ENCODE measurements at regions not wholly inside any gene's neighbourhood (a gene's known extent, or its start where the extent isn't known, plus 50 kb on each side); places are given as distances from the start of the nearest gene placed in this dataset.
A peak's percentile ranks its signal among the peaks of the same experiment; 100 is the strongest.

- Histone ChIP-seq H3K4me1 (ENCODE audit: control insufficient read depth in 1 of 2, insufficient read depth in 2 of 2, low read length in 2 of 2) (no peaks in the 10 kb centered on the region), H2AFZ (ENCODE audit: insufficient read depth, low read depth, low read length, poor library complexity, severe bottlenecking) (no peak overlapping the region), H3K4me2 (replicated peaks; ENCODE audit: extremely low read depth, low read length, poor library complexity, severe bottlenecking) (no peak overlapping the region), H3K9ac (ENCODE audit: insufficient read depth, low read length, poor library complexity, severe bottlenecking) (no peak overlapping the region), H3K36me3 (replicated peaks in 1 of 2; ENCODE audit: control insufficient read depth in 1 of 2, insufficient read depth in 2 of 2, low read length in 2 of 2) (no peaks in the 10 kb centered on the region), H3K4me3 (replicated peaks in 1 of 3; ENCODE audit: low read depth in 2 of 3, low read length in 3 of 3) (no peak overlapping the region), H3K27me3 (ENCODE audit: control insufficient read depth in 2 of 2, insufficient read depth in 2 of 2, low read length in 2 of 2) (no peaks in the 10 kb centered on the region), H3K27ac (ENCODE audit: low read depth in 1 of 2, low read length in 2 of 2) (no peak overlapping the region), H4K20me1 (ENCODE audit: insufficient read depth, low read length) (no peaks in the 10 kb centered on the region), H3K9me3 (replicated peaks in 1 of 2; ENCODE audit: control insufficient read depth in 1 of 2, insufficient read depth in 1 of 2, low read length in 2 of 2) (no peaks in the 10 kb centered on the region), H3K79me2 (ENCODE audit: insufficient read depth, low read length) (no peaks in the 10 kb centered on the region)
- no peak for DNase-seq
- peaks cover 0 to under 1% (median 0%) of the 10 kb centered on the region in 7 donors for H3K9me3 Mint-ChIP-seq
- H3K27ac Mint-ChIP-seq = peak overlapping the region in 1 of 7 donors; percentile 50
- no peak overlapping the region for H3K4me3 Mint-ChIP-seq
- H3K36me3 Mint-ChIP-seq = no peaks in the 10 kb centered on the region
- H3K4me1 Mint-ChIP-seq = no peaks in the 10 kb centered on the region
- peaks cover 0 to 5% (median 5%) of the 10 kb centered on the region in 3 donors for H3K27me3 Mint-ChIP-seq (ENCODE audit: low read depth in 3 of 3)
- TF ChIP-seq CTCF (IDR thresholded peaks at IDR 0.05) = no peak
- WGBS (ENCODE audit: insufficient coverage) = no CpG with 5 or more reads among the region's 1 CpG
- intact Hi-C loops (cut with micrococcal nuclease) = no loop called here
Measured at GRCh38 chr18:57942493-57942892, 101.5 kb upstream of the NEDD4L start.

GRCh38 chr18:57941841-57942489, 102.1 kb upstream of the NEDD4L start:
- Mint-ChIP-seq H3K4me1 (no peaks in the 10 kb centered on the region), H3K27ac (peak overlapping the region in 1 of 7 donors; percentile 24), H3K36me3 (no peaks in the 10 kb centered on the region), H3K4me3 (no peak overlapping the region), H3K9me3 (peaks cover 0 to 1% (median 0%) of the 10 kb centered on the region in 7 donors), H3K27me3 (ENCODE audit: low read depth in 3 of 3) (peaks cover 0 to 7% (median 5%) of the 10 kb centered on the region in 3 donors)
- Histone ChIP-seq H3K79me2 (ENCODE audit: insufficient read depth, low read length) (no peaks in the 10 kb centered on the region), H2AFZ (ENCODE audit: insufficient read depth, low read depth, low read length, poor library complexity, severe bottlenecking) (no peak overlapping the region), H3K4me3 (replicated peaks in 1 of 3; ENCODE audit: low read depth in 2 of 3, low read length in 3 of 3) (no peak overlapping the region), H3K9ac (ENCODE audit: insufficient read depth, low read length, poor library complexity, severe bottlenecking) (no peak overlapping the region), H3K27ac (ENCODE audit: low read depth in 1 of 2, low read length in 2 of 2) (no peak overlapping the region), H3K27me3 (ENCODE audit: control insufficient read depth in 2 of 2, insufficient read depth in 2 of 2, low read length in 2 of 2) (no peaks in the 10 kb centered on the region), H3K9me3 (replicated peaks in 1 of 2; ENCODE audit: control insufficient read depth in 1 of 2, insufficient read depth in 1 of 2, low read length in 2 of 2) (no peaks in the 10 kb centered on the region), H3K4me1 (ENCODE audit: control insufficient read depth in 1 of 2, insufficient read depth in 2 of 2, low read length in 2 of 2) (no peaks in the 10 kb centered on the region), H3K4me2 (replicated peaks; ENCODE audit: extremely low read depth, low read length, poor library complexity, severe bottlenecking) (no peak overlapping the region), H3K36me3 (replicated peaks in 1 of 2; ENCODE audit: control insufficient read depth in 1 of 2, insufficient read depth in 2 of 2, low read length in 2 of 2) (no peaks in the 10 kb centered on the region), H4K20me1 (ENCODE audit: insufficient read depth, low read length) (no peaks in the 10 kb centered on the region)
- intact Hi-C loops (cut with micrococcal nuclease) = no loop called here
- WGBS (ENCODE audit: insufficient coverage) = 74% methylated on average over 2 of the region's 9 CpGs
- TF ChIP-seq CTCF (IDR thresholded peaks at IDR 0.05) = no peak
- DNase-seq = no peak
